Mesenchymal stem cell (in vitro differentiated cells and primary cell): ENCODE measurements at regions not wholly inside any gene's neighbourhood (a gene's known extent, or its start where the extent isn't known, plus 50 kb on each side); places are given as distances from the start of the nearest gene placed in this dataset.

ENCODE experiments used
- DNase-seq: peaks from one replicate; pipeline ENCODE4 v3.0.0-alpha.2; 2013
- H2AFZ ChIP-seq: one replicate; pipeline ENCODE4 v1.6.1; 2013; ENCODE audit warnings: low read depth, mild to moderate bottlenecking, control low read depth, inconsistent platforms, low read length, moderate library complexity
- H2AK5ac ChIP-seq: 2 replicates; pipeline ENCODE4 v1.6.1; 2013; ENCODE audit warnings: low read length, moderate library complexity, mild to moderate bottlenecking, inconsistent platforms; ENCODE audit not compliant: severe bottlenecking
- H2BK120ac ChIP-seq: one replicate; pipeline ENCODE4 v1.6.1; 2013; ENCODE audit warnings: low read depth, mild to moderate bottlenecking, inconsistent platforms, low read length, moderate library complexity
- H2BK12ac ChIP-seq, 2 experiments: one replicate each; pipeline ENCODE4 v1.6.1; 2013; ENCODE audit warnings: inconsistent platforms in 2 of 2, low read length in 2 of 2, mild to moderate bottlenecking in 2 of 2, moderate library complexity in 2 of 2, control low read depth in 1 of 2
- H2BK15ac ChIP-seq: one replicate; pipeline ENCODE4 v1.6.1; 2013; ENCODE audit warnings: mild to moderate bottlenecking, low read depth, inconsistent platforms; ENCODE audit not compliant: poor library complexity, severe bottlenecking
- H2BK5ac ChIP-seq: 2 replicates; pipeline ENCODE4 v1.6.1; 2013; ENCODE audit warnings: low read depth, mild to moderate bottlenecking, low read length, control low read depth, inconsistent platforms; ENCODE audit not compliant: poor library complexity, severe bottlenecking
- H3K14ac ChIP-seq, 2 experiments: one replicate each; pipeline ENCODE4 v1.6.1; 2013; ENCODE audit warnings: inconsistent platforms in 2 of 2, low read length in 2 of 2, control low read depth in 1 of 2, mild to moderate bottlenecking in 1 of 2, moderate library complexity in 1 of 2
- H3K18ac ChIP-seq, 2 experiments: one replicate each; pipeline ENCODE4 v1.6.1; 2013; ENCODE audit warnings: inconsistent platforms in 2 of 2, low read length in 2 of 2, control low read depth in 1 of 2, low read depth in 1 of 2, mild to moderate bottlenecking in 1 of 2
- H3K23ac ChIP-seq, 2 experiments: one replicate each; pipeline ENCODE4 v1.6.1; 2013; ENCODE audit warnings: inconsistent platforms in 2 of 2, low read length in 2 of 2, mild to moderate bottlenecking in 2 of 2, moderate library complexity in 2 of 2, control low read depth in 1 of 2
- H3K27ac ChIP-seq: 2 replicates; pipeline ENCODE4 v1.5.1; 2013; ENCODE audit warnings: mild to moderate bottlenecking, moderate library complexity, low read length, control low read depth, inconsistent platforms; ENCODE audit not compliant: poor library complexity, severe bottlenecking
- H3K27me3 ChIP-seq, 2 experiments: 2 replicates each; pipeline versions ENCODE4 v1.6.1 to v1.7.0; 2013; ENCODE audit warnings: low read length in 2 of 2, mild to moderate bottlenecking in 2 of 2, moderate library complexity in 2 of 2, control low read depth in 1 of 2, inconsistent platforms in 1 of 2; ENCODE audit not compliant: control insufficient read depth in 1 of 2, insufficient read depth in 1 of 2
- H3K36me3 ChIP-seq, 2 experiments: 2 replicates each; pipeline versions ENCODE4 v1.6.1 to v1.7.0; 2013; ENCODE audit warnings: low read length in 2 of 2, control low read depth in 1 of 2, inconsistent platforms in 1 of 2, low read depth in 1 of 2, mild to moderate bottlenecking in 1 of 2; ENCODE audit not compliant: insufficient read depth in 2 of 2, control insufficient read depth in 1 of 2
- H3K4ac ChIP-seq, 2 experiments: one replicate each; pipeline ENCODE4 v1.6.1; 2013; ENCODE audit warnings: inconsistent platforms in 2 of 2, low read length in 2 of 2, mild to moderate bottlenecking in 2 of 2, moderate library complexity in 2 of 2, control low read depth in 1 of 2, low read depth in 1 of 2
- H3K4me1 ChIP-seq: 2 replicates; pipeline ENCODE4 v1.6.1; 2013; ENCODE audit warnings: low read depth, low read length, control low read depth; ENCODE audit not compliant: control insufficient read depth, insufficient read depth
- H3K4me2 ChIP-seq: 2 replicates; pipeline ENCODE4 v1.6.1; 2013; ENCODE audit warnings: low read length, mild to moderate bottlenecking, inconsistent platforms; ENCODE audit not compliant: poor library complexity, severe bottlenecking
- H3K4me3 ChIP-seq, 2 experiments: 2 replicates each; pipeline versions ENCODE4 v1.5.1 to v1.7.0; 2013; ENCODE audit warnings: low read length in 2 of 2, mild to moderate bottlenecking in 2 of 2, control low read depth in 1 of 2, low read depth in 1 of 2; ENCODE audit not compliant: insufficient read depth in 1 of 2
- H3K79me1 ChIP-seq: replicated peaks from 2 replicates; pipeline ENCODE4 v1.6.1; 2013; ENCODE audit warnings: mild to moderate bottlenecking, control low read depth, low read length, inconsistent platforms; ENCODE audit not compliant: poor library complexity, severe bottlenecking
- H3K9ac ChIP-seq: 2 replicates; pipeline ENCODE4 v1.7.0; 2013; ENCODE audit warnings: mild to moderate bottlenecking, low read length, moderate library complexity
- H3K9me3 ChIP-seq: 2 replicates; pipeline ENCODE4 v1.7.0; 2013; ENCODE audit warnings: mild to moderate bottlenecking, low read length; ENCODE audit not compliant: control insufficient read depth
- H4K8ac ChIP-seq: one replicate; pipeline ENCODE4 v1.6.1; 2013; ENCODE audit warnings: inconsistent platforms, mild to moderate bottlenecking, low read length, moderate library complexity
- H4K91ac ChIP-seq: one replicate; pipeline ENCODE4 v1.6.1; 2013; ENCODE audit warnings: mild to moderate bottlenecking, low read length, inconsistent platforms
- WGBS: methylation state at CpG from one replicate; pipeline ENCODE4 v1.1.7; 2013; ENCODE audit warnings: mixed read lengths; 5-methylcytosine and 5-hydroxymethylcytosine counted together

DNA sequence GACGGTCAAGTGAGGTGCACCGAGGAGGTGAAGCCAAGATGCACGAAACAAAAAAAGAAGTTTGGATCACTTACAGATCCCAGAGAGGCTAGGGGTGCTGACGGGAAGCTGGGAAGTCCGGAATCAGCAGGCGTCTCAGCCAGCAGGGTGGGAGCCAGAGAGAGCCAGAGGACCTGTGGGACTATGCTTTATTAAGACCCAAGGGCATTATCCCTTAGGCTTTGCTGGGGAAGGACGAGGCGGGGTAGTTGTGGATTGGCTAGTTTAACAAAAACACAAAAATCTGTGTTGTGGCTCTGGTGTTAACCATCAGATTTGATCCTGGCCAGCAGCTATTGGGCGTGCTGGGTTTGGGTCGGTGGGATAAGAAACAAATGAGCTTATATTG is 427.1 kb downstream of the DYNC2H1 start:
- H3K27ac ChIP-seq, result no peak overlapping the region
- no peaks in the 10 kb centered on the region for H3K27me3 ChIP-seq
- H2AFZ ChIP-seq, result no peak overlapping the region
- no peaks in the 10 kb centered on the region for H3K79me1 ChIP-seq
- no peak overlapping the region for H2AK5ac ChIP-seq
- H3K9me3 ChIP-seq, result no peaks in the 10 kb centered on the region
- no peak overlapping the region for H3K4me2 ChIP-seq
- H3K36me3 ChIP-seq, result no peaks in the 10 kb centered on the region
- no peak overlapping the region for H2BK5ac ChIP-seq
- DNase-seq, result no peak
- no peak overlapping the region for H2BK15ac ChIP-seq
- peak overlapping the region; percentile 57 for H3K9ac ChIP-seq
- peak overlapping the region in 1 of 2 experiments; percentile 11 for H3K4me3 ChIP-seq
- no peak overlapping the region for H3K14ac ChIP-seq
- peaks cover 4% of the 10 kb centered on the region for H3K4me1 ChIP-seq
- 97% methylated on average over 10 of the region's 10 CpGs for WGBS
- H2BK120ac ChIP-seq, result no peak overlapping the region
- H4K91ac ChIP-seq, result no peak overlapping the region
- no peak overlapping the region for H3K23ac ChIP-seq
- no peak overlapping the region for H3K4ac ChIP-seq
- H2BK12ac ChIP-seq, result no peak overlapping the region
- H4K8ac ChIP-seq, result no peak overlapping the region
- no peak overlapping the region for H3K18ac ChIP-seq

DNA sequence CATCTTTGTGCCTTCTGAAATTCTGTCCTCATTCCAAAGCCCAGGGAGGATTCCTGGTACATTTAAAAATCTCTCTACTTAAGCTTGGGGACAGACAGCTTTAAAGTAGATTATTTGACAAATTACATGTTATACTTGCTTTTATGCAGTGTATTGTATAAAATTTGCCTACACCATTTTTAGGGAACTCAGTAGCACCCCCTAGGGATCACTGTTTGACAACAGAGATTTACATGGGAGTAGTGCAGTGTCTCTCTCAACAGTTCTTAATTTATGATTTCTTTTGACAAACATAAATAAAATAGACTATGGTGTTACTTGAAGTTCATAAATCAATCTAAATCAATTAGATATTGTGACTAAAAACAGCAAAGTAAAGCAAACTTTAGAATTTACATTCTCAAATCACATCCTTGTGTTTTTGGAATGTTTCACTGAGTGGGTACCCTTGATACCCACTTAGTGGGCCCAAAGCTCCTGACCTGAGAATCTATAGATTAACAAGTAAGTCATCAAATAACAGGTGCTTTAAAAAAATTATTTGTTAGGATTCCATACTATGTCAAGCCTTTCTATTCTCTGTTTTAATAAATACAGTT is 428.8 kb downstream of the DYNC2H1 start:
- Histone ChIP-seq H3K18ac (no peak overlapping the region), H3K27ac (no peak overlapping the region), H2BK12ac (no peak overlapping the region), H3K9me3 (no peaks in the 10 kb centered on the region), H3K4me1 (peaks cover 2% of the 10 kb centered on the region), H3K9ac (no peak overlapping the region), H2BK5ac (no peak overlapping the region), H4K8ac (no peak overlapping the region), H3K27me3 (no peaks in the 10 kb centered on the region), H2AFZ (no peak overlapping the region), H3K14ac (no peak overlapping the region), H2AK5ac (no peak overlapping the region), H2BK15ac (no peak overlapping the region), H4K91ac (no peak overlapping the region), H3K4me2 (no peak overlapping the region), H3K79me1 (no peaks in the 10 kb centered on the region), H3K36me3 (no peaks in the 10 kb centered on the region), H3K4ac (no peak overlapping the region), H2BK120ac (no peak overlapping the region), H3K23ac (no peak overlapping the region), H3K4me3 (no peak overlapping the region)
- peak; percentile 26 for DNase-seq

DNA sequence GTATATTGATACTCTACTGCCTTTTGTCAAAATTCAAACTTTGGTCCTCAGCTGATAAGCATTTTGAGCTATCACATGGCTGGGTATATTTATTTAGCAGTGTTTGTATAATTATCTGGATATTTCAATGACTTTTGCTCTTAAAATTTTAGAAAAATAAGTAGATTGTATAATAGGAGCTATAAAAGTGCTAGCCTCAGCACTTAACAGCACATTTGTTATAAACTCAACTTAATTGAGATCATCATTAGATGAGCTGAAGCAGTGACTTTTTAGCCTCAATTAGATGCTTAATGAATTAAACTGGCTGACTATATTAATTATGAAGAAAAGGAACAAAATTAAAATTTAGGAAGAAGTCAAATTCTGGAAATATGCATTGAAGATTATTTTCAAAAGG is 429.9 kb downstream of the DYNC2H1 start:
- Histone ChIP-seq H3K36me3 (no peaks in the 10 kb centered on the region), H4K8ac (no peak overlapping the region), H2BK5ac (no peak overlapping the region), H3K4ac (no peak overlapping the region), H3K27me3 (no peaks in the 10 kb centered on the region), H4K91ac (no peak overlapping the region), H3K4me2 (no peak overlapping the region), H3K23ac (no peak overlapping the region), H2AK5ac (no peak overlapping the region), H3K4me3 (no peak overlapping the region), H2AFZ (no peak overlapping the region), H3K27ac (no peak overlapping the region), H2BK15ac (no peak overlapping the region), H2BK120ac (no peak overlapping the region), H3K9me3 (no peaks in the 10 kb centered on the region), H2BK12ac (no peak overlapping the region), H3K9ac (no peak overlapping the region), H3K79me1 (no peaks in the 10 kb centered on the region), H3K4me1 (peaks cover 2% of the 10 kb centered on the region), H3K18ac (no peak overlapping the region), H3K14ac (no peak overlapping the region)
- DNase-seq, result no peak

DNA sequence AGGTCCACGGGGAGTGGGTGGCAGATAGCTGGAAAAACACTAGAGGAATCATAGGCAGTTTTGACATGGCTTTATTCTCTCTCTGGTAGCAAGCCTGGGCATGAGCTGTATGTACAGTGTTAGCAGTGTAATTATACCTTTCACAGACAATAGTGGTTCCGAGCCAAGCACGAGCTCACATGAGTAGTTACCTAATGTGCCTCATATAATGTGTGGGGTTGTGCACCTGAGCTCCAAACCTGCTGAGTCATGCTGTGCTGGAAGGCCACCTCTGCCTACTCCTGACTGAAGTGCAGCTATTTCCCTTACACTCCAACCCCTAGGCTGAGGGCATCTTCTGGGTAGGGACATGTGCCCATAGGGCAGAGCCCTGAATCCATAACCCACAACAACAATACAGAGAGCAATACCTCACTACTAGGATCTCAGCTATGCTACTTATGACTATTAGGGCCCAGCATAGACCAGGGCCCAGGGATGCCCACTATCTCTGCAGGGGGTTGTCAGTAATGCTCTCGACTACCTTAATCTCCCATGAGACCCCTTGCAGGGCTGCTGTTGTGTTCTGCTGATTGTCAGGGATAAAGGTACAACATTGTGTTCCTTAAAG is 432.1 kb downstream of the DYNC2H1 start:
- no peaks in the 10 kb centered on the region for H3K36me3 ChIP-seq
- 93% methylated on average over 4 of the region's 4 CpGs for WGBS

More for the DNA sequence above, 432.1 kb downstream of the DYNC2H1 start:
- Histone ChIP-seq H2BK120ac (no peak overlapping the region), H3K4me3 (no peak overlapping the region), H3K18ac (no peak overlapping the region), H4K91ac (no peak overlapping the region), H3K23ac (no peak overlapping the region), H3K14ac (no peak overlapping the region), H2BK15ac (no peak overlapping the region), H3K79me1 (no peaks in the 10 kb centered on the region), H4K8ac (no peak overlapping the region), H3K4me2 (no peak overlapping the region), H2AK5ac (no peak overlapping the region), H2AFZ (no peak overlapping the region), H3K9me3 (no peaks in the 10 kb centered on the region), H3K4ac (no peak overlapping the region), H3K27ac (no peak overlapping the region), H2BK12ac (no peak overlapping the region), H3K27me3 (no peaks in the 10 kb centered on the region), H3K9ac (no peak overlapping the region), H3K4me1 (peaks cover 2% of the 10 kb centered on the region), H2BK5ac (no peak overlapping the region)
- no peak for DNase-seq
